Prostate gland (tissue), 2 donors: ENCODE measurements at regions not wholly inside any gene's neighbourhood (a gene's known extent, or its start where the extent isn't known, plus 50 kb on each side); places are given as distances from the start of the nearest gene placed in this dataset.

Source experiments
- DNase-seq: peaks from one replicate; pipeline ENCODE4 v3.0.0-alpha.2; 2019; ENCODE audit warnings: low spot score
- H3K27ac ChIP-seq, 2 donors: fragments of 200-600 bp; sonication (generic); 2 replicates each; pipeline ENCODE4 v1.5.1; 2017 to 2019
- H3K27me3 ChIP-seq: fragments of 200-600 bp; sonication (generic); replicated peaks from 2 replicates; pipeline ENCODE4 v1.5.1; 2019; ENCODE audit not compliant: insufficient read depth
- H3K36me3 ChIP-seq, 2 donors: fragments of 200-600 bp; sonication (generic); 1 replicate in 1 of 2; 2 replicates in 1 of 2; pipeline versions ENCODE4 v1.5.1 to v1.8.1; 2017 to 2019
- H3K4me1 ChIP-seq: fragments of 200-600 bp; sonication (generic); replicated peaks from 2 replicates; pipeline ENCODE4 v1.5.1; 2019
- H3K4me3 ChIP-seq, 2 donors: fragments of 200-600 bp; sonication (generic); 2 replicates each; pipeline ENCODE4 v1.5.1; 2017 to 2019
- H3K9me3 ChIP-seq: fragments of 200-600 bp; sonication (generic); 2 replicates; pipeline ENCODE4 v1.5.1; 2017
- POLR2A ChIP-seq: fragments of 450-650 bp; IDR thresholded peaks from one replicate; pipeline ENCODE4 v1.6.1; 2016; ENCODE audit warnings: antibody characterized with exemption, mild to moderate bottlenecking
- POLR2AphosphoS5 ChIP-seq: sonication (generic); formaldehyde crosslinking; IDR thresholded peaks from one replicate; pipeline ENCODE4 v1.6.1; 2017; ENCODE audit warnings: antibody characterized with exemption
- WGBS: methylation state at CpG from one replicate; pipeline ENCODE4 v1.1.5; 2018; 5-methylcytosine and 5-hydroxymethylcytosine counted together
- intact Hi-C: fragments of 100-400 bp; cut with DNase I; formaldehyde crosslinking; loops from one replicate; pipeline ENCODE4 v1.14.2; 2022
- TF ChIP-seq, protein P1 (sequence below), 4 experiments: fragments of 200-600 bp in 2 of 4; fragments of 450-650 bp in 2 of 4; sonication (generic) in 2 of 4; IDR thresholded peaks; 1 replicate in 3 of 4; 2 replicates in 1 of 4; pipeline ENCODE4 v1.5.1; 2016 to 2019; ENCODE audit warnings: antibody characterized with exemption in 4 of 4, mild to moderate bottlenecking in 2 of 4, moderate library complexity in 2 of 4

DNA sequence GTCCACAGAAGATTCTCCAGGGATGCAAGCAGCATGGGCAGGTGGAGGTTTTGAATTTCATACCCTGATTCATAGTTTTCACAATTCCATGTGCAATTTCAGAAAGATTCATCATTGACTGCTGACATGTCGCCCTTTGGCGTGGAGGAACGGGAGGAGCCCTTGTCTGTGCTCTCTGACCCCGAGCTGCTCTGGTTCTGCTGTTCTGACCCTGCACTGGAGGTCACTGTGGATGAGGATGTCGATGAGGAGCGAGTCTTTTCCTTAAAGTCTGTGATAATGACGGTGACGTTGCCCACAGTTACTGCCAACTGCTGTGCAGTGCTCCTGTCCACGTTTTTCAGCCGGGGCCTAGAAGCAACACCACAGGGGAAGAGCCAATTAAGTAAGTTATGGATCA is 470.0 kb downstream of the SHQ1 start:
- Histone ChIP-seq H3K4me3 (no peak overlapping the region), H3K4me1 (peaks cover 6% of the 10 kb centered on the region), H3K9me3 (no peaks in the 10 kb centered on the region), H3K27ac (no peak overlapping the region), H3K27me3 (no peaks in the 10 kb centered on the region), H3K36me3 (no peaks in the 10 kb centered on the region)
- TF ChIP-seq POLR2A (no peak), POLR2AphosphoS5 (no peak)
- TF ChIP-seq, protein P1, sequence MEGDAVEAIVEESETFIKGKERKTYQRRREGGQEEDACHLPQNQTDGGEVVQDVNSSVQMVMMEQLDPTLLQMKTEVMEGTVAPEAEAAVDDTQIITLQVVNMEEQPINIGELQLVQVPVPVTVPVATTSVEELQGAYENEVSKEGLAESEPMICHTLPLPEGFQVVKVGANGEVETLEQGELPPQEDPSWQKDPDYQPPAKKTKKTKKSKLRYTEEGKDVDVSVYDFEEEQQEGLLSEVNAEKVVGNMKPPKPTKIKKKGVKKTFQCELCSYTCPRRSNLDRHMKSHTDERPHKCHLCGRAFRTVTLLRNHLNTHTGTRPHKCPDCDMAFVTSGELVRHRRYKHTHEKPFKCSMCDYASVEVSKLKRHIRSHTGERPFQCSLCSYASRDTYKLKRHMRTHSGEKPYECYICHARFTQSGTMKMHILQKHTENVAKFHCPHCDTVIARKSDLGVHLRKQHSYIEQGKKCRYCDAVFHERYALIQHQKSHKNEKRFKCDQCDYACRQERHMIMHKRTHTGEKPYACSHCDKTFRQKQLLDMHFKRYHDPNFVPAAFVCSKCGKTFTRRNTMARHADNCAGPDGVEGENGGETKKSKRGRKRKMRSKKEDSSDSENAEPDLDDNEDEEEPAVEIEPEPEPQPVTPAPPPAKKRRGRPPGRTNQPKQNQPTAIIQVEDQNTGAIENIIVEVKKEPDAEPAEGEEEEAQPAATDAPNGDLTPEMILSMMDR (IDR thresholded peaks at IDR 0.05) = no peak
- WGBS = 90% methylated on average over 10 of the region's 10 CpGs
- DNase-seq = no peak
- intact Hi-C loops = no loop called here

DNA sequence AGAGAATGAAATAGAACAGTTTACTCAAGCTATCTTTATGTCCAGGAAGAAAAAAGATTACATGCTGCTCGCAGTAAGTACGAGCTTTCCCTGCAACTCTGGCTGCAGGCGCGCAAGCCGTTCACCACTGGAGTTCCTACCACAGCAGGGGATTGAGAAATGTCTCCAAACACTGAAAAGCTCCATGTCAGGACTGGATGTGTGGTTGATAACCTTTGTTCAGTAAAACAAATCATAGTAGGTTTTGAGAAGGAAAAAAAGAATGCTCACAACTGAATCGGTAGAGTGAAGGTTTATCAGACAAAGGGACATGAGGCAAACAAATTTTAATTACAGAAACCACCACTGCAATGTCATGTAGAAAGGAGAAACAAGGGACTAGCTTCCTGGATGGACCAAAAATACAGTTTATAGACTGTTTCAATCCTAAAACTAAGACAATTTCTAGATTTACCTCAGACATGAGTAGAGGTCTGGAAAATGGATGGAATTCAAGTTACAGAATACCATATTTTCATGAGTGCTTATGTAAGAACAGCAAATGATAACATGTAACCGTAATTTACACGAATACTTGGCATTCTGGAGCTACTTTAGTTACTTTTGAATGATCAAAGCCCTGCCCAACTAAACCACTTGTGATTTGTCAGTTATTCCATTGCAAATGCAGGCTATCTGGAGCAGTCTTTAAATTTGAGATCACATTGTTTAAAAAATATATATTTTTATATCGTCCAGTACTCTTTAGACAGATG is 471.1 kb downstream of the SHQ1 start:
- WGBS = 86% methylated on average over 9 of the region's 9 CpGs
- TF ChIP-seq POLR2AphosphoS5 (no peak), POLR2A (no peak)
- TF ChIP-seq, protein P1 (IDR thresholded peaks at IDR 0.05) = no peak
- H3K36me3 ChIP-seq = no peaks in the 10 kb centered on the region
- H3K9me3 ChIP-seq = no peaks in the 10 kb centered on the region
- no peak overlapping the region for H3K4me3 ChIP-seq
- peaks cover 6% of the 10 kb centered on the region for H3K4me1 ChIP-seq
- H3K27ac ChIP-seq = no peak overlapping the region
- DNase-seq = no peak
- intact Hi-C loops = no loop called here
- no peaks in the 10 kb centered on the region for H3K27me3 ChIP-seq

DNA sequence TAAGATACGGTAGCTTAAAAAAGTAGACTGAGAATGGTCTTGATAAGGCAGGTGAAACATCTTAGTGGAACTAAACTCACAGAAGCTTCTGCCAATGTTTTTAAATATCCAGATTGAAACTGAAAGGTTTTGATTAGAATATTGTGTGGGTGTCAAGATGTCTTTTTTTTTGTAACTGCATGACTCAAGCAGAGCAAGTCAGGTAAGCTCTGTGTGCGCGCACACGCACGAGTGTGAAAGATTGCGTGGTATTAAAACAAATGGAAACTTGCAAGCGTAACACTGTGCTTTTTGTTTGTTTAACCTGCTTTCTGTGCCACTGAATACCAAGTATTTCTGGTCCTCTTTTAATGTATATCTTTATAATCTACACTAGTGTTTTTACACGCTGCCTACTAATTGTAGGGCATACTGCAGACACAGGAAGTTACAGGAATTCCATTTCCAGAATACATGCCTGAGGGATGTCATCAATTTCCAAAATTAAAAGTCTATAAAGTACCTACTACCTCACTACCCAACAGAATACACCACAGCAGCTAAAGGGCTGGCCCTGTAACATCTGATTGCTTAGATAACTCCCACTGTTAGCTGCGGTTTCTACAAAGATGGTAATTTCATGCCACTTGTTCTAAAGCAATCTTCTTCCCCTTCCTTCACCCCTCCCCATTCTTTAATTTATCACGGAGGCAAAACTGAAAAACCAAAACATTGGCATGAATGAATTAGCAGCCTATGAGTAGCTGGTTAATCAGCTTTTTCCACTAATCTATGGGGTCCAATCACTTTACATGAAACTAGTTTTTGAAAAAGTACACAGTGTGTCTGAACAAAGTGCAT is 472.8 kb downstream of the SHQ1 start:
- no peak for TF ChIP-seq POLR2A
- TF ChIP-seq, protein P1 (IDR thresholded peaks at IDR 0.05) = no peak
- no peaks in the 10 kb centered on the region for H3K36me3 ChIP-seq
- H3K27ac ChIP-seq = no peak overlapping the region
- no peak overlapping the region for H3K4me3 ChIP-seq
- DNase-seq = no peak
- H3K9me3 ChIP-seq = no peaks in the 10 kb centered on the region
- no peaks in the 10 kb centered on the region for H3K27me3 ChIP-seq
- WGBS = 72% methylated on average over 10 of the region's 10 CpGs
- H3K4me1 ChIP-seq = peaks cover 6% of the 10 kb centered on the region
- intact Hi-C loops = no loop called here

DNA sequence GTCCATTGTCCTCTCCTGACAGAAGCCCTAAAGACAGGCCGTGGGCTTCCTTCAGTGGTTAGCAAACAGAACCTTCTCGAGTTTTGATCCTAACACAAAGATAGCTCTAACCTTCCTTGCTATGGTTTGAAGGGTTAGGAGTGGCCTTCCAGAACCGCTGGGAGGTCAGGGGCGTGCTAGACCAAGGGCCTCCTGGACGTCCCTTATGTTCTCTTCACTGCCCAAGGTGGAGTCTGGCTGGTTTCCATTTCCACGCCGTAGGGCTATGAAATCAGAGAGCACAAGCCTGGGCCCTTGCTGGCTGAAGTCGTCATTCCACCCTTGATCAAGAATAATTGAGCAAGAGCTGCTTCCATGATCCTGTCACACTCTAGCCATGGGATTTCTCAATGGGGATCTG is 475.1 kb downstream of the SHQ1 start:
- no peaks in the 10 kb centered on the region for H3K9me3 ChIP-seq
- H3K36me3 ChIP-seq = no peaks in the 10 kb centered on the region
- no peak overlapping the region for H3K27ac ChIP-seq
- peaks cover 6% of the 10 kb centered on the region for H3K4me1 ChIP-seq
- H3K27me3 ChIP-seq = no peaks in the 10 kb centered on the region
- 96% methylated on average over 8 of the region's 8 CpGs for WGBS
- no peak for DNase-seq
- TF ChIP-seq, protein P1 (IDR thresholded peaks at IDR 0.05) = no peak
- no peak for TF ChIP-seq POLR2AphosphoS5
- TF ChIP-seq POLR2A = no peak
- H3K4me3 ChIP-seq = no peak overlapping the region
- intact Hi-C loops = no loop called here
